WTC11 (cell line): ENCODE measurements at regions not wholly inside any gene's neighbourhood (a gene's known extent, or its start where the extent isn't known, plus 50 kb on each side); places are given as distances from the start of the nearest gene placed in this dataset.
"Not testable (repeated sequence)": the region's sequence is repeated elsewhere in the genome, so short reads cannot be mapped to it uniquely, and the experiment has no call there.

Experiments
- ATAC-seq: fragments of 200-7000 bp; cut with Tn5 transposase; 2 replicates; pipeline ENCODE4 v1.10.0; 2021; ENCODE audit warnings: mild to moderate bottlenecking, moderate library complexity
- CTCF ChIA-PET: fragments of 300-600 bp; sonication (Branson Sonifier 250); formaldehyde crosslinking; loops from one replicate; lab custom pipeline; 2021; ENCODE audit warnings: antibody characterized with exemption; lab: Charles Lee
- POLR2A ChIA-PET: fragments of 350-600 bp; sonication (Branson Sonifier 250); formaldehyde crosslinking; loops from one replicate; lab custom pipeline; 2021; ENCODE audit warnings: antibody characterized with exemption; lab: Charles Lee
- DNase-seq: peaks from one replicate; pipeline ENCODE4 v3.0.0; 2021; ENCODE audit warnings: low spot score
- H3K27ac Mint-ChIP-seq: 2 replicates; pipeline ENCODE4 v1.8.0; 2021; ENCODE audit warnings: mixed read lengths
- H3K27me3 Mint-ChIP-seq: 2 replicates; pipeline ENCODE4 v1.8.0; 2021; ENCODE audit warnings: low read depth, mild to moderate bottlenecking, moderate library complexity, mixed read lengths
- H3K36me3 Mint-ChIP-seq: 2 replicates; pipeline ENCODE4 v1.8.0; 2021; ENCODE audit warnings: mixed read lengths
- H3K4me1 Mint-ChIP-seq: 2 replicates; pipeline ENCODE4 v1.8.0; 2022; ENCODE audit warnings: mixed read lengths
- H3K4me3 Mint-ChIP-seq: 2 replicates; pipeline ENCODE4 v1.8.0; 2021; ENCODE audit warnings: mild to moderate bottlenecking, moderate library complexity, mixed read lengths
- H3K9me3 Mint-ChIP-seq: 2 replicates; pipeline ENCODE4 v1.8.0; 2021; ENCODE audit warnings: mixed read lengths
- CBFB ChIP-seq: sonication (generic); formaldehyde crosslinking; IDR thresholded peaks from 2 replicates; pipeline ENCODE4 v1.8.1; 2022; ENCODE audit warnings: mild to moderate bottlenecking, low read depth, missing genetic modification reagents
- CREM ChIP-seq: sonication (generic); formaldehyde crosslinking; IDR thresholded peaks from 2 replicates; pipeline ENCODE4 v1.8.1; 2022; ENCODE audit warnings: mild to moderate bottlenecking, missing genetic modification reagents, moderate library complexity
- CTCF ChIP-seq: fragments of 200-600 bp; IDR thresholded peaks from 2 replicates; pipeline ENCODE4 v1.8.0; 2022; ENCODE audit warnings: antibody characterized with exemption
- E2F5 ChIP-seq: sonication (generic); formaldehyde crosslinking; IDR thresholded peaks from 2 replicates; pipeline ENCODE4 v1.8.1; 2022; ENCODE audit warnings: mild to moderate bottlenecking, moderate library complexity, missing genetic modification reagents
- ETV6 ChIP-seq: sonication (generic); formaldehyde crosslinking; IDR thresholded peaks from 2 replicates; pipeline ENCODE4 v1.8.1; 2022; ENCODE audit warnings: mild to moderate bottlenecking, missing genetic modification reagents
- FOXJ3 ChIP-seq: sonication (generic); formaldehyde crosslinking; IDR thresholded peaks from 2 replicates; pipeline ENCODE4 v1.9.0; 2021; ENCODE audit warnings: missing genetic modification reagents, mild to moderate bottlenecking, borderline replicate concordance
- FOXP1 ChIP-seq: sonication (generic); formaldehyde crosslinking; IDR thresholded peaks from 2 replicates; pipeline ENCODE4 v1.8.0; 2022; ENCODE audit warnings: missing genetic modification reagents, mild to moderate bottlenecking, moderate library complexity, borderline replicate concordance
- KAT7 ChIP-seq: sonication (generic); formaldehyde crosslinking; IDR thresholded peaks from 2 replicates; pipeline ENCODE4 v1.8.1; 2023; ENCODE audit warnings: missing genetic modification reagents, mild to moderate bottlenecking, borderline replicate concordance
- NR1H2 ChIP-seq: sonication (generic); formaldehyde crosslinking; IDR thresholded peaks from 2 replicates; pipeline ENCODE4 v1.9.0; 2021; ENCODE audit warnings: mild to moderate bottlenecking, moderate library complexity, missing genetic modification reagents
- SP1 ChIP-seq: sonication (generic); formaldehyde crosslinking; conservative IDR thresholded peaks from 2 replicates; pipeline ENCODE4 v1.8.1; 2022; ENCODE audit warnings: missing genetic modification reagents
- TP53 ChIP-seq: sonication (generic); formaldehyde crosslinking; IDR thresholded peaks from 2 replicates; pipeline ENCODE4 v1.8.1; 2023; ENCODE audit warnings: mild to moderate bottlenecking, missing genetic modification reagents
- USF2 ChIP-seq: sonication (generic); formaldehyde crosslinking; IDR thresholded peaks from 2 replicates; pipeline ENCODE4 v1.8.1; 2023; ENCODE audit warnings: mild to moderate bottlenecking, missing genetic modification reagents, moderate library complexity
- ZNF121 ChIP-seq: sonication (generic); formaldehyde crosslinking; IDR thresholded peaks from 2 replicates; pipeline ENCODE4 v1.8.0; 2023; ENCODE audit warnings: missing genetic modification reagents
- ZNF263 ChIP-seq: sonication (generic); formaldehyde crosslinking; IDR thresholded peaks from 2 replicates; pipeline ENCODE4 v1.8.1; 2022; ENCODE audit warnings: low read depth, mild to moderate bottlenecking, moderate library complexity, missing genetic modification reagents
- ZNF317 ChIP-seq: sonication (generic); formaldehyde crosslinking; IDR thresholded peaks from 2 replicates; pipeline ENCODE4 v1.8.1; 2023; ENCODE audit warnings: low read depth, mild to moderate bottlenecking, moderate library complexity, missing genetic modification reagents, borderline replicate concordance
- ZNF416 ChIP-seq: fragments of 250-450 bp; sonication (Bioruptor Pico); IDR thresholded peaks from 2 replicates; pipeline ENCODE4 v1.9.0; 2021; ENCODE audit warnings: mild to moderate bottlenecking, inconsistent platforms
- ZNF423 ChIP-seq: fragments of 250-450 bp; sonication (Bioruptor Pico); IDR thresholded peaks from 2 replicates; pipeline ENCODE4 v2.1.2; 2022; ENCODE audit warnings: mild to moderate bottlenecking, moderate library complexity
- TF ChIP-seq, protein P1 (sequence below): sonication (generic); formaldehyde crosslinking; IDR thresholded peaks from 2 replicates; pipeline ENCODE4 v1.8.0; 2022; ENCODE audit warnings: mild to moderate bottlenecking, missing genetic modification reagents
- TF ChIP-seq, protein P2 (sequence below): sonication (generic); formaldehyde crosslinking; IDR thresholded peaks from 2 replicates; pipeline ENCODE4 v1.8.1; 2022; ENCODE audit warnings: missing genetic modification reagents, borderline replicate concordance
- TF ChIP-seq, protein P3 (sequence below): sonication (generic); formaldehyde crosslinking; IDR thresholded peaks from 2 replicates; pipeline ENCODE4 v1.8.0; 2022; ENCODE audit warnings: mild to moderate bottlenecking, missing genetic modification reagents

DNA sequence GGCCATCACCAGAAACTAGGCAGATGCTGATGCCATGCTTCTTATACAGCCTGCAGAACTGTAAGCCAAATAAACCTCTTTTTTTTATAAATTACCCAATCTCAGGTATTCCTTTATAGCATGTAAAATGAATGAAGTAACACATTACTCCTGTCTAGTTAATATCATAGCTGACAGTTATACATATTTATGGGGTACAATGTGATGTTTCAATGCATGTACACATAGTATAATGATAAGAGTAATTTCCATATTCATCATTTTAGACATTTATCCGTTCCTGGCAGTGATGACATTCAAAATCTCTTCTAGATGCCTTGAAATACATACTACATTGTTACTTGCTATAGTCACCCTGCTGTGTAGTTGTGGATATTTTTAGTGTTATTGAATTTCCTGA is 85.4 kb upstream of the SLC35F3 start (continued):
- no peak for TF ChIP-seq USF2 (CRISPR knock-in tag)
- no peak for TF ChIP-seq KAT7

DNA sequence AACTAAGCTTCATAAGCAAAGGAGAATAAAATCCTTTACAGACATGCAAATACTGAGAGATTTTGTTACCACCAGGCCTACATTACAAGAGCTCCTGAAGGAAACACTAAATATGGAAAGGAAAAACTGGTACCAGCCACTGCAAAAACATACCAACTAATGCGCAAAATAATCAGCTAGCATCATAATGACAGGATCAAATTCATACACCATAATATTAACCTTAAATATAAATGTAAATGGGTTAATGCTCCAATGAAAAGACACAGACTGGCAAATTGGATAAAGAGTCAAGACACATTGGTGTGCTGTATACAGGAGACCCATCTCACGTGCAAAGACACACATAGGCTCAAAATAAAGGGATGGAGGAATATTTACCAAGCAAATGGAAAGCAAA is 80.3 kb upstream of the SLC35F3 start:
- H3K27ac Mint-ChIP-seq, ATAC-seq, H3K4me3 Mint-ChIP-seq, H3K27me3 Mint-ChIP-seq, POLR2A ChIA-PET, H3K4me1 Mint-ChIP-seq, CTCF ChIA-PET, DNase-seq, H3K36me3 Mint-ChIP-seq: not testable (repeated sequence)
- peaks cover 31% of the 10 kb centered on the region for H3K9me3 Mint-ChIP-seq

GRCh38 chr1:233827937-233828336 is 76.5 kb upstream of the SLC35F3 start:
- H3K4me3 Mint-ChIP-seq, POLR2A ChIA-PET, CTCF ChIA-PET, ATAC-seq, H3K27ac Mint-ChIP-seq, DNase-seq, H3K4me1 Mint-ChIP-seq, H3K36me3 Mint-ChIP-seq, H3K27me3 Mint-ChIP-seq: not testable (repeated sequence)
- peaks cover 45% of the 10 kb centered on the region for H3K9me3 Mint-ChIP-seq

DNA sequence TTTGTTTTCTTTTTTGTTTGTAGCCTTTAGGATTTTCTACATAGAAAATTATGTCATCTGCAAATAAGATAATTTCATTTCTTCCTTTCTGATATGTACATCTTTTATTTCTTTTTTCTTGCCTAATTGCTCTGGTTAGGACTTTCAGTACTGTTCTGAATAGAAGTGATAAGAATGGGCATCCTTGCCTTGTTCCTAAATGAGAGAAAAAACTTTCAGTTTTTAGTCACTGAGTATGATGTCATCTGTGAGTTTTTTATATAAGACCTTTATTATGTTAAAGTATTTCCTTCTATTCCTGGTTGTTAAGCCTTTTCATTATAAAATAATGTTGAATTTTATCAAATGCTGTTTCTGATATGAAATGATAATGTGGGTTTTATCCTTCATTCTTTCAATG is 76.0 kb upstream of the SLC35F3 start:
- ATAC-seq (no peak), DNase-seq (no peak)
- POLR2A ChIA-PET: no interaction called here
- Mint-ChIP-seq H3K4me3 (no peak overlapping the region), H3K9me3 (peaks cover 43% of the 10 kb centered on the region), H3K27ac (no peak overlapping the region), H3K27me3 (no peaks in the 10 kb centered on the region; the same call in 1 of the 2 replicates), H3K4me1 (no peaks in the 10 kb centered on the region), H3K36me3 (no peaks in the 10 kb centered on the region)
- no peak for TF ChIP-seq E2F5 (CRISPR knock-in tag)
- TF ChIP-seq, protein P1, sequence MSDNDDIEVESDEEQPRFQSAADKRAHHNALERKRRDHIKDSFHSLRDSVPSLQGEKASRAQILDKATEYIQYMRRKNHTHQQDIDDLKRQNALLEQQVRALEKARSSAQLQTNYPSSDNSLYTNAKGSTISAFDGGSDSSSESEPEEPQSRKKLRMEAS (CRISPR knock-in tag): no peak
- no peak for TF ChIP-seq ZNF263 (CRISPR knock-in tag)
- no peak for TF ChIP-seq ETV6 (CRISPR knock-in tag)
- TF ChIP-seq ZNF121: no peak
- no peak for TF ChIP-seq SP1 (CRISPR knock-in tag)
- no peak for TF ChIP-seq NR1H2 (CRISPR knock-in tag)
- no peak for TF ChIP-seq FOXP1 (CRISPR knock-in tag)
- TF ChIP-seq CREM (CRISPR knock-in tag): no peak
- no peak for TF ChIP-seq TP53 (CRISPR knock-in tag)
- no peak for TF ChIP-seq FOXJ3 (CRISPR knock-in tag)
- no peak for TF ChIP-seq CBFB
- TF ChIP-seq ZNF416 (CRISPR knock-in tag): no peak
- TF ChIP-seq, protein P2, sequence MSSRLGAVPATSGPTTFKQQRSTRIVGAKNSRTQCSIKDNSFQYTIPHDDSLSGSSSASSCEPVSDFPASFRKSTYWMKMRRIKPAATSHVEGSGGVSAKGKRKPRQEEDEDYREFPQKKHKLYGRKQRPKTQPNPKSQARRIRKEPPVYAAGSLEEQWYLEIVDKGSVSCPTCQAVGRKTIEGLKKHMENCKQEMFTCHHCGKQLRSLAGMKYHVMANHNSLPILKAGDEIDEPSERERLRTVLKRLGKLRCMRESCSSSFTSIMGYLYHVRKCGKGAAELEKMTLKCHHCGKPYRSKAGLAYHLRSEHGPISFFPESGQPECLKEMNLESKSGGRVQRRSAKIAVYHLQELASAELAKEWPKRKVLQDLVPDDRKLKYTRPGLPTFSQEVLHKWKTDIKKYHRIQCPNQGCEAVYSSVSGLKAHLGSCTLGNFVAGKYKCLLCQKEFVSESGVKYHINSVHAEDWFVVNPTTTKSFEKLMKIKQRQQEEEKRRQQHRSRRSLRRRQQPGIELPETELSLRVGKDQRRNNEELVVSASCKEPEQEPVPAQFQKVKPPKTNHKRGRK (CRISPR knock-in tag): no peak
- no peak for TF ChIP-seq ZNF317
- TF ChIP-seq, protein P3, sequence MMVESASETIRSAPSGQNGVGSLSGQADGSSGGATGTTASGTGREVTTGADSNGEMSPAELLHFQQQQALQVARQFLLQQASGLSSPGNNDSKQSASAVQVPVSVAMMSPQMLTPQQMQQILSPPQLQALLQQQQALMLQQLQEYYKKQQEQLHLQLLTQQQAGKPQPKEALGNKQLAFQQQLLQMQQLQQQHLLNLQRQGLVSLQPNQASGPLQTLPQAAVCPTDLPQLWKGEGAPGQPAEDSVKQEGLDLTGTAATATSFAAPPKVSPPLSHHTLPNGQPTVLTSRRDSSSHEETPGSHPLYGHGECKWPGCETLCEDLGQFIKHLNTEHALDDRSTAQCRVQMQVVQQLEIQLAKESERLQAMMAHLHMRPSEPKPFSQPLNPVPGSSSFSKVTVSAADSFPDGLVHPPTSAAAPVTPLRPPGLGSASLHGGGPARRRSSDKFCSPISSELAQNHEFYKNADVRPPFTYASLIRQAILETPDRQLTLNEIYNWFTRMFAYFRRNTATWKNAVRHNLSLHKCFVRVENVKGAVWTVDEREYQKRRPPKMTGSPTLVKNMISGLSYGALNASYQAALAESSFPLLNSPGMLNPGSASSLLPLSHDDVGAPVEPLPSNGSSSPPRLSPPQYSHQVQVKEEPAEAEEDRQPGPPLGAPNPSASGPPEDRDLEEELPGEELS (CRISPR knock-in tag): no peak
- no peak for TF ChIP-seq CTCF
- no peak for TF ChIP-seq ZNF423 (CRISPR knock-in tag)
- CTCF ChIA-PET: no interaction called here
